Transverse colon (tissue), 3 donors: ENCODE measurements at regions not wholly inside any gene's neighbourhood (a gene's known extent, or its start where the extent isn't known, plus 50 kb on each side); places are given as distances from the start of the nearest gene placed in this dataset.

Source experiments
- CTCF ChIP-seq, 5 experiments: fragments of 200-600 bp in 3 of 5; fragments of 450-650 bp in 2 of 5; sonication (generic) in 3 of 5; IDR thresholded peaks; 1 replicate in 2 of 5; 2 replicates in 3 of 5; pipeline ENCODE4 v1.5.1; 2016 to 2017; ENCODE audit warnings: antibody characterized with exemption in 5 of 5, inconsistent platforms in 3 of 5, mild to moderate bottlenecking in 2 of 5, moderate library complexity in 1 of 5
- EP300 ChIP-seq: sonication (generic); formaldehyde crosslinking; IDR thresholded peaks from one replicate; pipeline ENCODE4 v1.6.1; 2017; ENCODE audit warnings: antibody characterized with exemption, low read depth
- POLR2A ChIP-seq: fragments of 450-650 bp; IDR thresholded peaks from one replicate; pipeline ENCODE4 v1.6.1; 2016; ENCODE audit warnings: antibody characterized with exemption, mild to moderate bottlenecking, moderate library complexity

GRCh38 chrX:485368-485767 lies 98.7 kb upstream of the PPP2R3B start:
- TF ChIP-seq CTCF (IDR thresholded peaks at IDR 0.05) (no peak), POLR2A (no peak), EP300 (no peak)
